HG03103 (cell line): ENCODE measurements at regions not wholly inside any gene's neighbourhood (a gene's known extent, or its start where the extent isn't known, plus 50 kb on each side); places are given as distances from the start of the nearest gene placed in this dataset.

Source experiments
- ATAC-seq: cut with Tn5 transposase; IDR thresholded peaks from one replicate; pipeline ENCODE4 v1.9.1; 2021; ENCODE audit warnings: low read depth; ENCODE audit not compliant: unreplicated experiment

GRCh38 chr2:56089931-56090330 lies 93.9 kb upstream of the CCDC85A start:
- ATAC-seq = no peak

GRCh38 chr2:56099963-56100362 lies 83.8 kb upstream of the CCDC85A start:
- ATAC-seq = no peak

- ATAC-seq = no peak
These were observed 82.9 kb upstream of the CCDC85A start for GRCh38 chr2:56100791-56101312.

DNA sequence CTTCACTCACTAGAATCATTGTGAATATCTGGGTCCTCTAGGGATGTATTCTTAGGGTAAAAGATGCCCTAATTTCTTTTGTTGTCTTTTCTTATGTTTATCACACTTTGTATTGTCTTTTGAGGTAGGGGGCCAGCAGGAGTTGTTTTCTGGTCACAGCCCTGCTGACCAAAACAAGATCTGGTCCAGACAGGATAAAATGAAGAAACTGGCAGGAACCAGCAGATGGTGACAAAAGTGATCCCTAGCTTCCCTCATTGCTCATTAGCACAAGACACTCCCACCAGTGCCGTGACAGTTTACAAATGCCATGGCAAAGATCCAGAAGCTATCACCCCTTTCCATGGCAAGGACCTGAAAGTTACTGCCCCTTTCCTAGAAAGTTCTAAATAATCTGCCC lies 81.7 kb upstream of the CCDC85A start:
- ATAC-seq = no peak

DNA sequence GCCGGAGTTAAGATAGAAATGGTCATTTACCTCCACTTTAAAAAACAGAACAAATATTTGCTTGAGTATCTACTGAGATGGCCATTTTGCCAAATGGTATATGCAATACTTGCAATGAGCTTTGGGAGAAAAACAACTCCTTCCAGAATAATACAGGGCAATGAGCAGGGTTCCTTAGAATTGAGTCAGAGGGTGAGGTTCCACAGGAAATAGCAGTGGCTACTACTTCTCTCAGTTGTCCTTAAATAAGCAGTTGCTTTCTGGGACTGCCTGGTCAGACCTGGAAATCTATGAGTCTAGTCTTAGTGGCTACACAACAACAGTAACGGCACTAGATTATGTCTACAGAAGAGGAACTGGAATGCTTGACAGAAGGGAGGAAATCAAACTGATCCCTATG lies 80.9 kb upstream of the CCDC85A start:
- ATAC-seq = no peak

DNA sequence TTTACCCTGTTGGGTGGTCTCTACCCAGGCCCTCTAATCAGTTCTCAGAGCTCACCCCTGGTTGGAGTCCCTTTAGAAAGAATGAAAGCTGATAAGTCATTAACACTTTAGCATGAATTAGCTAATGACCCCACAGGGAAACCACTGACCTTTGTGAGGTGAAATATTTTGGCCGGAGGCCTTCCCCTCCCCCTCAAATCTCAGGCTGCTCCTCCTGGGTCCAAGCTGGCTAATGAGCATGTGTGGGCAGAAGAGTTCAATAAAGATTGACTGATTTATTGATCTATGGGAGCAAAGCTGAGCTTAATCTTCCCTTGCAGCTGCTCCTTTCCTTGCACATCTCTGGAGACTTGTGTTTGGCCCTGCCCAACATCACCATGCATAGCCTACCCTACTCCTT lies 78.8 kb upstream of the CCDC85A start:
- no peak for ATAC-seq

GRCh38 chr2:56107502-56108220 lies 76.1 kb upstream of the CCDC85A start:
- ATAC-seq = no peak

DNA sequence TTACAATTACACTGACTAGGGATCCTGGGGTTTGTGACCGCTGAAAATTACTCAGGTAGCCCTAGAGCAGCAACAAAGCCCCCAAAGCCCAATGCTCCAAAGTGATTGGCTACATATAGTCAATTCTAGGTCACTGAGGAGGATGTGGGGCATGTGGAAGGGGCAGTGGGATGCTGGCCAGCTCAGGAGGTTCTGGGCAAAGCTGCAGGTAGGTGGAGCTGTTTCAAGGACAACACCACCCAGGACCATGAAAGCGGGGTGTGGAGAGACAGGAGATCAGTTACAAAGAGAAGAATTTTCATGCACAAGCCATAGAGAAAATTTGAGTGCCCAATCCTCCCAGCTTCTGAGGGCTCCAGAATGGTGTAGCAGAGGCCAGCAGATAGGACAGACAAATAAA lies 75.0 kb upstream of the CCDC85A start:
- no peak for ATAC-seq

- no peak for ATAC-seq
These were observed 73.8 kb upstream of the CCDC85A start for GRCh38 chr2:56109994-56110393.

DNA sequence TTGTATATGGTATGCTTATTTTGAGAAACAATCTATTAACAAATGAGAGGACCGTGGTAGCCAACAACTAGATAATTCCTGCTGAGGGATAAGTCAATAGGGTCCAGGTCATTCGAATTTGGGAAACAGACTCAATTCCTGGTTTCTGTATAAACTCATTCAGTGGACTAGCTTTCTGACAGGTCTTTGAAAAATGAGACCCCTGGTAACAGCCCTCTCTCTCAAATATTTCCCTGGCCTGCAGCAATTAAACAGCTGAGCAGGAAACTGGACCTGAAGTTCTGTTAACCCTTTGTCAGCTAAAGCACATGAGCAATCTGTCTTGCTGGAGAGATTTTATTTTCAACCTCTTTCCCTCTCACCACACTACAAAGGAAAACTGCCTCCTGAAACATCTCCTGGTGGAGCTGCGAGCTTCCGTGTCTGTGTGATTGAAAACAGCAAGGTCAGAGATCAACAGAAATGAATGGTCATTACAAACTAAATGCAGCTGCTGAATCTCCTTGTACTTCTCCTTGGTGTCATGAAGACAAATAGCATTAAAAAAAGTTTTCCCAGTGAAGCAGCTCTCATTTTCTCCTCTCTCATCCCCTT lies 70.3 kb upstream of the CCDC85A start:
- ATAC-seq = no peak

DNA sequence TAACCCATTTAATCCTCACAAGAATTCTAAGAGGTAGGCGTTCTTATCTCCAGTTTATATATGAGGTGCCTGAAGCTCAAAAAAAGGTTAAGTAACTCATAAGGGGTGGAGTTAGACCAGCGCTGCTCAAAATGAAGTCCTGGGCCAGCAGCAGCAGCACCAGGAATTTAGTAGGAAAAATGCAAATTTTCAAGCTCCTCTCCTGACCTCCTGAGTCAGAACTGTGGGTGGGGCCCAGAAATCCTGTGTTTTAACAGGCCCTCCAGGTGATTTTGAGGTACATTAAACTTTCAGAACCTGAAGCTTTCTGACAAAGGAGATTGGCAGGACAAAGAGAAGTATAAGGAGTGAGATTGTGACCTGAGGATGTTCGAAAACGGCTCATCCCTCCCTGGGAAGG lies 66.0 kb upstream of the CCDC85A start:
- no peak for ATAC-seq

- no peak for ATAC-seq
These were observed 65.3 kb upstream of the CCDC85A start for GRCh38 chr2:56118474-56118873.

DNA sequence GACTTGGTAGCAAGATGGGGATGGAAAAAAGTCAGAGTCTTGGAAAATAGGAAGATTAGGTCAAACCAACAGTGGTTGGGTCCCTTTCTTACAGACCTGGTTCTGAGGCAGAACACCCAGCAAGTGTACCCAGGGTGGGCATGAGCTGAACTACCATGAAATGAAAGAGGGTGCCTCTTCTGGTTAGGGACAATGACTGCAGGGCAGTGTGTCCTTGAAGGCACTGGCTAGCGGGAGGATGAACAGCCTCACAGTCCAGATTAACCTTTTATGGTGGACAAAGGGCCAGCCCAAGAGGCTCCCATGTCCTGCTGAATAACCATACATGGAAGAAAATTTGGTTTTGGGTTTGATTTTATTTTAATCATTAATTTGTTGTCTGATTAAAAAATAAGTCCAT lies 61.8 kb upstream of the CCDC85A start:
- ATAC-seq = no peak

GRCh38 chr2:56123538-56123937 lies 60.3 kb upstream of the CCDC85A start:
- no peak for ATAC-seq

DNA sequence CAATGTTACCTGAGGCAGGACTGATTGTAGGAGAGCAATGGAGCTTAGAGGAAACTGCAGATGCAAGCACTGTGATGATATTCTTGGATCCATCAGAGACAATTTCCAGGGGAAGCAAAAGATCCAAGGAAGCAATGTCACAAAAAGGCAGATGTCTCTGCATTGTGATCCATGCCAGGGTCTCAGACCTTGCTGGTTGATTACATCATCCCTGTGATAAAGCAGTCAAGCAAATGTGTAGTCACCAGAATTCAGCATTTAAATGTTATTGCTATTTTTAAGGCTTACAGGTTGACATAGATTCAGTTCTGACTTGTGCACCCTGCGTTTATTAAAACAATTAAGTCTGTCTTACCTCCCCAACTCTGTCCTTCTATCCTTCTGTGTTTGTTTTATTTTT lies 56.8 kb upstream of the CCDC85A start:
- no peak for ATAC-seq

DNA sequence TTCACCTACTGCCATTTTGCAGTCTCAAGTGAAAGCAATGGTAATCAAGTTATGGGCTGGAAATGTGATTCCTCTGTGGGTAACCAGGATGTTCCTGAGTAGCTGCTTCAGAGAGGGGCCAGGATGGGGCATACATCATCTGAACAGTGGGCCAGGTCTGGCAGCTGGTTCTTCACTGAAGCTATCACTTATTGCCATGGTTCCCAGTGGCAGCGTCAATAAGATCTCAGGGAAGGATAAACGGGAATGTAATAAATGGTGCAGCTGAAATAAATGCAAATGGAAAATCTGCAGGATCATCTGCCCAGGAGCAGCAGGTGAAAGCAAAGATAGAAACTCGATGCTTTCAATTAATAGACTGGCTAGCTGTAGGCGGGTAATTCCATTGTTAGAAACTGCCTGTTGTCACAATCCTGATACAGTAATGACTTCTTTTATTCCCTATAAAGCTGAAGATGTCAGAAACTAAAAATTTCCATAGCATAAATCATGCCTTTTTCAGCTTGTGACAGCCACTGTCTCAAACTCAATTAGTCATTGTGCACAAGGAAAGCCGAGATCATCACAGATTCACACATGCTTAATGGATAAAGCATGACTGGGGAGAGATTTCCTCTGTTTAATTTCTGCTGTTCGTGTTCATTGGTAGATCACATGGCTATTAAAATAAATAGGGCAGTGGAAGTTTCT lies 56.2 kb upstream of the CCDC85A start:
- no peak for ATAC-seq

DNA sequence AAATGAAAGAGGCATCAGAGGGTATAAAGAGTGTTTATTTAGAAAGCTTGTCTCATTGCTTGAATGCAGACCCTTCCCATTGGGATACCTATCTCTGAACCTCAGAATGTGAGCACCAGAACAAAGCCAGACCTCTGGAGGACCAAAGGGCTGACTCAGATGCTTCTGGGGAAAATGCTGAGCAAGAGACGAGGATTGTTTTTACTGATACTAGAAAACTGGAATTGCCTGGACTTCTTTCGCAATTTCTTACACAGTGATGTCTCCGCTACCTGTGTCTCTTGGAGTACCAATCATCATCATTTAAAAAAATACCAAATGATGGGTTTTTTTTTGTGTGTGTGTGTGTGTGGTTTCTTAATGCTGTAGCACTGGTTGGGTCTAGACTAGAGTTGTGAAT lies 55.6 kb upstream of the CCDC85A start:
- ATAC-seq = no peak

GRCh38 chr2:56130463-56131070 lies 53.2 kb upstream of the CCDC85A start:
- no peak for ATAC-seq

GRCh38 chr2:56132138-56132537 lies 51.7 kb upstream of the CCDC85A start:
- ATAC-seq = no peak

DNA sequence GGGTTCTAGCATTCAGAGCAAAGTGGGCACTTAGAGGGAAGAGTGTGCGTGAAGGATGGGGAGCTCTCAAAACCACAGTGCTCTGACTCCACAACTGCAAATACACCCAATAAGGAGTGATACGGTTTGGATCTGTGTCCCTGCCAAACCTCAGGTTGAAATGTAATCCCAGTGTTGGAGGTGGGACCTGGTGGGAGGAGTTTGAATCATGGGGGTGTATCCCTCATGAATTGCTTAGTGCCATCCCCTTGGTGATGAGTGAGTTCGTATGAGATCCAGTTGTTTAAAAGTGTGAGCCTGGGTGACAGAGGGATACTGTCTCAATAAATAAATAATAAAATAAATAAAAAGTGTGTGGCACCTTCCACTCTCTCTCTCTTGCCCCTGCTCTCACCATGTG lies 50.3 kb upstream of the CCDC85A start:
- no peak for ATAC-seq

- ATAC-seq = no peak
These were observed 49.7 kb upstream of the CCDC85A start for GRCh38 chr2:56133931-56134629.
